GM12891 (cell line): ENCODE measurements at regions not wholly inside any gene's neighbourhood (a gene's known extent, or its start where the extent isn't known, plus 50 kb on each side); places are given as distances from the start of the nearest gene placed in this dataset.
"Not testable (repeated sequence)": the region's sequence is repeated elsewhere in the genome, so short reads cannot be mapped to it uniquely, and the experiment has no call there.

Experiments
- DNase-seq: peaks from one replicate; pipeline ENCODE4 v3.0.0; 2011; ENCODE audit warnings: low spot score; ENCODE audit not compliant: insufficient read length
- FAIRE-seq: peaks from 2 replicates; lab custom pipeline; 2011; peaks lifted over from hg19 to GRCh38; lab: Jason Lieb, UNC
- PAX5 ChIP-seq: IDR thresholded peaks from 2 replicates; pipeline ENCODE4 v1.6.1; 2011; ENCODE audit warnings: low read length, moderate library complexity, mild to moderate bottlenecking; ENCODE audit not compliant: insufficient read depth, severe bottlenecking
- POLR2A ChIP-seq: IDR thresholded peaks from 2 replicates; pipeline ENCODE4 v1.6.1; 2011; ENCODE audit warnings: low read depth, low read length, control low read depth
- POLR2AphosphoS5 ChIP-seq: IDR thresholded peaks from 2 replicates; pipeline ENCODE4 v1.6.1; 2011; ENCODE audit warnings: low read depth, low read length, control low read depth
- POU2F2 ChIP-seq: IDR thresholded peaks from 2 replicates; pipeline ENCODE4 v1.6.1; 2011; ENCODE audit warnings: low read depth, mild to moderate bottlenecking, control low read depth, low read length, moderate library complexity
- SPI1 ChIP-seq: IDR thresholded peaks from 2 replicates; pipeline ENCODE4 v1.6.1; 2011; ENCODE audit warnings: low read depth, low read length, control low read depth
- TAF1 ChIP-seq: IDR thresholded peaks from 2 replicates; pipeline ENCODE4 v1.6.1; 2011; ENCODE audit warnings: low read depth, low read length, control low read depth

DNA sequence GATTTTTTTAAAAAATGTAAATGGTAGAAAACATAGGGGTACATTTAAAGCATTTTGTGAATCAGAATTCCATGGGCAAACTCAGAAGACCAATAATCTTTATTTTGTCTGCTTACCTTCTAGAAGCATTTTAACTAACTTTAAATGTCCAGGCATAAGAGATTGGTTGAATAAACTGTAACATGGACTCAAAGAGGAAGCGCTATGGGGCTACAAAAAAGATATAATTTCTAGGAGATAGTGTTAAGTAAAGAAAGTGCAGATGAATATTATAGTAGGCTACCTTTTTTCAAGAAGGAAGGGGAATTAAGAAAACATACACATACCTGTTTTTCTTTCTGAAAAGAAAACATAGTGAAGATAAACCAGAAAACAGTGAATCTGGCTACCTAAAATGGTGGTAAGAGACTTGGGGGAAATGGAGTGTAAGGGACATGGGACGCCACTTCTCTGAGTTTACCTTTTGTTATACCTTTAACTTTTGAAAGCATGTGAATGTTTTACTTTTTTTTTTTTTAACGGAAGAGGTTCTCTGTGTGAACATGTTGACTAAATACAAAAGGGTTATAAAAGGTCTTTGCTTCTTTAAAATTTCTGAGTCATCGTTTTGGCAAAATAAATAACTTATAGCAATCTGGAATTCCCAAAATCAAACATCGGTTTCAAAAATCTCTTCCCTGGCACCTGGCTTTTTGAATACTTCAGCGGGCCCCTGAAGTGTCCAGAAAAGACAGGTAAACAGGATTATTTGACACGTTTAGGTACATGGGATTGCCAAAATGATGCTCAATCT, 133.4 kb downstream of the OR2B2 start:
- FAIRE-seq (no peak), DNase-seq (no peak)
- no peak for TF ChIP-seq POLR2AphosphoS5
- no peak for TF ChIP-seq POU2F2
- no peak for TF ChIP-seq PAX5
- no peak for TF ChIP-seq SPI1
- no peak for TF ChIP-seq POLR2A
- TF ChIP-seq TAF1, result no peak

DNA sequence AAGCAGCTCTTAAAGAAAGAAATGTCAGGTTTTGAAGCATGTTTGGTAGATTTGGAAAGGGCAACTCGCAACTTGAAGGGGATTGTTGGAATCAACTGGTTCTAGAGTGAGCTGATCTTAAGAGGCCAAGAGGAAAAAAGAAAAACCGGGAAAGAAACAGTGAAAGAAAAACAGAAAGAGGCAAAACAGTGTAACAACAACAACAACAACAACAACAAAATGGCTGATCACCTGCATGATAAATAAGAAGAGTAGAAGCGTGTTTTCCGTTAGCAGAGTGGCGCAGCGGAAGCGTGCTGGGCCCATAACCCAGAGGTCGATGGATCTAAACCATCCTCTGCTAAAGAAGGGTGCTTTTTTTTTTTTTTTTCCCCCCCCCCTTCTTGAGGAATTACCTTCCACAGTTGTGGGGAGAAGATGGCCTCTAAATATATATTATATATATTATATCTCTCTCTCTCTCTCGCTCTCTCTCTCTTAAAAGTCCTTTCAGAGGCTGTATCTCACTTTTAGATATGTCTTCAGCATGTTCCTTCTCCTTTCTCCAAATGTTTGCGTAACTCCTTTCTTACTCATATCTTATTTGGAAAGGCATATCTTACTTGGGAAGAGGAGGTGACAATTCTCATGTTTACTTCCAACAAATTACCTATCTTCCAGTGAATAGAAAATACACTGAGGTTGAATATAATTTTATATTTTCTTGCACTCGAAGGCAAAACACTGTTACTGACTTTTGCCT, 134.4 kb downstream of the OR2B2 start:
- no peak for DNase-seq
- no peak for TF ChIP-seq SPI1
- no peak for TF ChIP-seq TAF1
- no peak for TF ChIP-seq POU2F2
- no peak for TF ChIP-seq PAX5
- no peak for TF ChIP-seq POLR2A
- no peak for TF ChIP-seq POLR2AphosphoS5
- FAIRE-seq, result no peak

- no peak for FAIRE-seq
- TF ChIP-seq SPI1 (no peak), POLR2AphosphoS5 (no peak), POLR2A (no peak), TAF1 (no peak), POU2F2 (no peak), PAX5 (no peak)
- no peak for DNase-seq
Observed at GRCh38 chr6:27777126-27777525, 135.1 kb downstream of the OR2B2 start.

DNA sequence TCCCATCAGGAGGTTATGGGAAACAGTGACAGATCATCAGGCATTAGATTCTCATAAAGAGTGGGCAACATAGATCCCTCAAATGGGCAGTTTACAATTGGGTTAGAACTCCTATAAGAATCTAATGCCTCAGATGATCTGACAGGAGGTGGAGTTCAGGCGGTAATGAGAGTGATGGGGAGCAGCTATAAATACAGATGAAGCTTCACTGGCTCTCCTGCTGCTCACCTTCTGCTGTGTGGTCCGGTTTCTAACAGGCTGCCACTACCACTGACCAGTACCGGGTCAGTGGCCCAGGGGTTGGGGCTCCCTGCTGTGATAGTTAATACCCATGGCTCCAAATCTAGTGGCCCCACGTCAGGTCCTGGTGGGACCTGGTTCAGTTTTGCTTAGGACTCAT, 135.7 kb downstream of the OR2B2 start:
- FAIRE-seq (no peak), DNase-seq (no peak)
- TF ChIP-seq PAX5 (no peak), POLR2A (no peak)

- no peak for DNase-seq
- TF ChIP-seq POU2F2 (no peak), TAF1 (no peak), SPI1 (no peak), PAX5 (no peak), POLR2AphosphoS5 (no peak), POLR2A (no peak)
- no peak for FAIRE-seq
Observed at GRCh38 chr6:27775796-27776184, 136.4 kb downstream of the OR2B2 start.

GRCh38 chr6:27775138-27775795, 136.9 kb downstream of the OR2B2 start:
- DNase-seq, FAIRE-seq: not testable (repeated sequence)

DNA sequence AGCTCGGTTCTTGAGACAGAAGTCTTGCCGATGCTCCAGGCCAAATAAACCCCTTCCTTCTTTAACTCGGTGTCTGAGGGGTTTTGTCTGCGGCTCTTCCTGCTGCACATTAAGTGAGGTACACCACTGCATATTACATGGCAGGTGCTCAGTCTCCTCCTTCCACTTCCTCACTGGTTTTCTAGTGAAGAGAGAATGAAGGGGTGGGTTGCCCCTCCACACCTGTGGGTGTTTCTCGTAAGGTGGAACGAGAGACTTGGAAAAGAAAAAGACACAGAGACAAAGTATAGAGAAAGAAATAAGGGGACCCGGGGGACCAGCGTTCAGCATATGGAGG, 138.0 kb downstream of the OR2B2 start:
- not testable (repeated sequence) for FAIRE-seq, DNase-seq

GRCh38 chr6:27773542-27774263, 138.5 kb downstream of the OR2B2 start:
- not testable (repeated sequence) for FAIRE-seq, DNase-seq
- peak; percentile 61 for TF ChIP-seq SPI1

- FAIRE-seq, result peak; percentile 45
Observed at GRCh38 chr6:27772261-27773001, 139.8 kb downstream of the OR2B2 start.

DNA sequence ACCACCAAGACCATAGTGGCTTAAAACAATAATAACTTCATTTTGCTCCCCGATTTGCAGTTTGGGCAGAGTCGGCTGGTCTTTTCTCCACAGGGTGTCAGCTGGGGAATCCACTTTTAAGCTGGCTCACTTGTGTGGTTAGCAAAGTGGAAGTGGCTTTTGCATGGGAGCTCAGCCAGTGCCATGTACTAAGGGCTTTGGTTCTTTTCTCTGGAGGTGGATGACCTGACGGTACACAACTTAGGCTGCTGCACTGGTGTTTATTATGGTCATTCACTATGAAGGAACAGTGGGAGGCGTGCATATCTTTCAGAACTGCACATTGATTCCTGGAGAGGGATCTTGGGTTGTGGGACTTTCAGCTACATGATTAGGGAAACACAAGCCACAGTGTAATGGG, 141.0 kb downstream of the OR2B2 start:
- FAIRE-seq (no peak), DNase-seq (no peak)
- no peak for TF ChIP-seq PAX5
- no peak for TF ChIP-seq SPI1
- TF ChIP-seq TAF1, result no peak
- no peak for TF ChIP-seq POU2F2
- no peak for TF ChIP-seq POLR2A
- no peak for TF ChIP-seq POLR2AphosphoS5

More at GRCh38 chr6:27772261-27773001, 139.8 kb downstream of the OR2B2 start:
- TF ChIP-seq POLR2AphosphoS5, result no peak
- TF ChIP-seq PAX5, result no peak
- no peak for TF ChIP-seq TAF1
- TF ChIP-seq SPI1, result no peak
- no peak for TF ChIP-seq POLR2A
- no peak for TF ChIP-seq POU2F2
- DNase-seq, result no peak
